Activated naive CD4-positive, alpha-beta T cell treated with anti-CD3 and anti-CD28 coated beads for 36 hours (primary cell): ENCODE measurements at regions not wholly inside any gene's neighbourhood (a gene's known extent, or its start where the extent isn't known, plus 50 kb on each side); places are given as distances from the start of the nearest gene placed in this dataset.

Experiments
- CTCF ChIA-PET: fragments of 350-600 bp; sonication (Branson Sonifier 250); formaldehyde crosslinking; loops from one replicate; lab custom pipeline; 2021; ENCODE audit warnings: antibody characterized with exemption; lab: Charles Lee
- DNase-seq: peaks from one replicate; pipeline ENCODE4 v3.0.0-alpha.2; 2020
- H3K27ac Mint-ChIP-seq: one replicate; pipeline ENCODE4 v1.8.0; 2021; ENCODE audit warnings: mild to moderate bottlenecking, mixed read lengths
- H3K27me3 Mint-ChIP-seq: one replicate; pipeline ENCODE4 v1.8.0; 2021; ENCODE audit warnings: low read depth, mixed read lengths
- H3K36me3 Mint-ChIP-seq: one replicate; pipeline ENCODE4 v1.8.0; 2021; ENCODE audit warnings: low read depth, mixed read lengths
- H3K4me1 Mint-ChIP-seq: one replicate; pipeline ENCODE4 v1.8.0; 2021; ENCODE audit warnings: low read depth, mixed read lengths
- H3K4me3 Mint-ChIP-seq: one replicate; pipeline ENCODE4 v1.8.0; 2021; ENCODE audit warnings: mild to moderate bottlenecking, moderate library complexity, mixed read lengths
- H3K9me3 Mint-ChIP-seq: one replicate; pipeline ENCODE4 v1.8.0; 2021; ENCODE audit warnings: mixed read lengths
- intact Hi-C: fragments of 100-400 bp; cut with micrococcal nuclease; formaldehyde crosslinking; loops from one replicate; pipeline ENCODE4 v1.15.1; 2023

- no peak for DNase-seq
- H3K4me1 Mint-ChIP-seq, result no peaks in the 10 kb centered on the region
- H3K27ac Mint-ChIP-seq, result no peak overlapping the region
- H3K36me3 Mint-ChIP-seq, result no peaks in the 10 kb centered on the region
- intact Hi-C loops, result no loop called here
- CTCF ChIA-PET, result no interaction called here
- no peaks in the 10 kb centered on the region for H3K27me3 Mint-ChIP-seq
- H3K4me3 Mint-ChIP-seq, result no peak overlapping the region
- no peaks in the 10 kb centered on the region for H3K9me3 Mint-ChIP-seq
Observed at GRCh38 chr3:180092889-180093288, 56.2 kb upstream of the PEX5L start.

DNA sequence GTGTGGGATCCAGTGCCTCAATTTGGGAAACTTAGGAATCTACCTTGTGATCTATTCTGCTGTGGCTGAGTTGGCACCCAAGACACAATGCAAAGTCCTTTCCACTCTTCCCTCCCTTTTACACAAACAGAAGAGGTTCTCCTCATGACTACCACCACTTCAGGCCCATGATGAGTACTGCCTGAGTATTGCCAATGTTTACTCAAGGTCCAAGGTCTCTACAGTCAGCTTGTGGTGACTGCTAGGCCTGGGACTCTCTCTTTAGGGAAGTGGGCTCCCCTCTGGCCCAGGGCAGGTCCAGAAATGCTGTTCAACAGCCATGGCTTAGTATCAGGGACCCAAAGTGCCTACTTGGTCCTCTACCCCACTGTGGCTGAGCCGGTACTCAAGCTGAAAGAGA lies 56.8 kb upstream of the PEX5L start:
- CTCF ChIA-PET, result no interaction called here
- DNase-seq, result no peak
- Mint-ChIP-seq H3K9me3 (no peaks in the 10 kb centered on the region), H3K4me1 (no peaks in the 10 kb centered on the region), H3K27ac (no peak overlapping the region), H3K27me3 (no peaks in the 10 kb centered on the region), H3K36me3 (no peaks in the 10 kb centered on the region), H3K4me3 (no peak overlapping the region)
- intact Hi-C loops, result no loop called here

- H3K27me3 Mint-ChIP-seq, result no peaks in the 10 kb centered on the region
- no peaks in the 10 kb centered on the region for H3K36me3 Mint-ChIP-seq
- H3K4me3 Mint-ChIP-seq, result no peak overlapping the region
- no peaks in the 10 kb centered on the region for H3K9me3 Mint-ChIP-seq
- CTCF ChIA-PET, result interaction anchor here (0.6 to 0.7 kb wide), 2 partner anchors 689 to 1295 kb away, joined by 4 to 5 read pairs; no protein-coding TSS in a partner anchor
- intact Hi-C loops, result no loop called here
- DNase-seq, result no peak
- H3K27ac Mint-ChIP-seq, result no peak overlapping the region
- no peaks in the 10 kb centered on the region for H3K4me1 Mint-ChIP-seq
Observed at GRCh38 chr3:180097626-180098025, 60.9 kb upstream of the PEX5L start.

DNA sequence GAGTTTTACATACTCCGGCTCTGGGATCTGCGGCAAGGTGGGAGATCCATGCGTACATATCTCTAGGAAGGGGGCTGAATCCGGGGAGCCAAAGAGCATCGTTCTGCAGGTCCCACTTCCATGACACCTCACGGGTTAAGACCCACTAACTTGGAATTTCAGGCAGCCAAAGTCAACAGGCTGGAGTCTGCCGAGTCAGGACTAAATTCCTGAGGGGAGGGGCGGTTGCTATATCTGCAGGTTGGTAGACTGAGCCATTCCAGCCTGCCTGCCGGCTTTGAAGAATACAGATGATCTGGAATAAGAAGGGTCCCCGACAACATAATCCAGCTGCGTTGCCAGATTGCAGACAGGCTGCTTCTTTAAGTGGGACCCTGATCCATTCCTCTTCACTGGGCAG lies 65.4 kb upstream of the PEX5L start:
- intact Hi-C loops, result no loop called here
- Mint-ChIP-seq H3K27me3 (no peaks in the 10 kb centered on the region), H3K4me3 (no peak overlapping the region), H3K36me3 (no peaks in the 10 kb centered on the region), H3K9me3 (no peaks in the 10 kb centered on the region), H3K4me1 (no peaks in the 10 kb centered on the region), H3K27ac (no peak overlapping the region)
- no peak for DNase-seq
- CTCF ChIA-PET, result no interaction called here

GRCh38 chr3:180102604-180103003 lies 65.9 kb upstream of the PEX5L start:
- DNase-seq, result no peak
- no peaks in the 10 kb centered on the region for H3K9me3 Mint-ChIP-seq
- no peak overlapping the region for H3K27ac Mint-ChIP-seq
- H3K36me3 Mint-ChIP-seq, result no peaks in the 10 kb centered on the region
- CTCF ChIA-PET, result no interaction called here
- H3K4me3 Mint-ChIP-seq, result no peak overlapping the region
- H3K27me3 Mint-ChIP-seq, result no peaks in the 10 kb centered on the region
- no peaks in the 10 kb centered on the region for H3K4me1 Mint-ChIP-seq
- intact Hi-C loops, result no loop called here

GRCh38 chr3:180116203-180116602 lies 79.5 kb upstream of the PEX5L start:
- Mint-ChIP-seq H3K27ac (no peak overlapping the region), H3K27me3 (peaks cover 1% of the 10 kb centered on the region), H3K4me3 (no peak overlapping the region), H3K9me3 (peaks cover 2% of the 10 kb centered on the region), H3K4me1 (no peaks in the 10 kb centered on the region), H3K36me3 (no peaks in the 10 kb centered on the region)
- CTCF ChIA-PET, result no interaction called here
- DNase-seq, result no peak
- intact Hi-C loops, result no loop called here

- Mint-ChIP-seq H3K27ac (no peak overlapping the region), H3K27me3 (peaks cover 1% of the 10 kb centered on the region), H3K4me3 (no peak overlapping the region), H3K36me3 (no peaks in the 10 kb centered on the region), H3K9me3 (peaks cover 4% of the 10 kb centered on the region), H3K4me1 (no peaks in the 10 kb centered on the region)
- DNase-seq, result no peak
- CTCF ChIA-PET, result no interaction called here
- intact Hi-C loops, result no loop called here
Observed at GRCh38 chr3:180116658-180117057, 79.9 kb upstream of the PEX5L start.

DNA sequence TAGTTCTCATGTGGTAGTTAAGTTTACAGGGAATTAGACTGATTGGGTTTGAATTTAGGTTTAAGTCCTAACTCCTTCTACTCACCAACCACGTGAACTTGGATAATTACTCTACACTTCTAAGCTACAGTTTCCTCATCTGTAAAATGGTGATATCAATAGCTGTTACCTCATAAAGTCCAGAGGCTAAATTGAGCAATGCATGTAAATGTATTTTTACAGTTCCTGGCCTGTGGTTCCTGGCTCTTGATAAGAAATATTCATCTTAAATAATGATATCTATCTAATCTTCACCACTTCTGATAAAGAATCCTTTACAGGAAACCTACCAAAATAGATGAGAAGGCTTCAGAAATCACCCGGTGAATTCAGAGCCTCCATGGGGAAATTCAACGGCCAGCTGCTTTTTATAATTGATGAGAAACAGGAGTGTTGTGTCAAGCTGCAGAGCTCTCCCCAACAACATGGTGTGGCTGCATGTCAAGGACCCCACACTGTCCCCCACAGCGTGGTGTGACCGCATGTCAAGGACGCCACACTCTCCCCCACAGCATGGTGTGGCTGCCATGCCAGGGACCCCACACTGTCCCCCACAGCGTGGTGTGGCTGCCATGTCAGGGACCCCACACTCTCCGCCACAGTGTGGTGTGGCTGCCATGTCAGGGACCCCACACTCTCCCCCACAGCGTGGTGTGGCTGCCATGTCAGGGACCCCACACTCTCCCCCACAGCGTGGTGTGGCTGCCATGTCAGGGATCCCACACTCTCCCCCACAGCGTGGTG lies 80.8 kb upstream of the PEX5L start:
- Mint-ChIP-seq H3K36me3 (no peaks in the 10 kb centered on the region), H3K4me3 (no peak overlapping the region), H3K4me1 (no peaks in the 10 kb centered on the region), H3K27me3 (peaks cover 1% of the 10 kb centered on the region), H3K9me3 (peaks cover 4% of the 10 kb centered on the region), H3K27ac (no peak overlapping the region)
- CTCF ChIA-PET, result no interaction called here
- intact Hi-C loops, result no loop called here
- DNase-seq, result no peak

DNA sequence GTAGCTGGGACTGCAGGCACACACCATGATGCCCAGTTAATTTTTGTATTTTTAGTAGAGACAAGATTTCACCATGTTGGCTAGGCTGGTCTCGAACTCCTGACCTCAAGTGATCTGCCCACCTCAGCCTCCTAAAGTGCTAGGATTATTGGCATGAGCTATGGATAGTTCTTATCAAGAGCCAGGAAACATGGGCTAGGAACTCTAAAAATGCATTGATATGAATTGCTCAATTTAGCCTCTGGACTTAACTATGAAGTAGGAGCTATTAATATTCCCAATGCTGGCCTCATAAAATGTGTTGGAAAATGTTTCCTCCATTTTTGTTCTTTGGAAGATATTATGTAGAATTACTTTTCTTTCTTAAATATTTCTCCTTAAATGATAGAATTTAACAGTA lies 82.8 kb upstream of the PEX5L start:
- H3K36me3 Mint-ChIP-seq, result no peaks in the 10 kb centered on the region
- no peak overlapping the region for H3K4me3 Mint-ChIP-seq
- H3K27me3 Mint-ChIP-seq, result peaks cover 1% of the 10 kb centered on the region
- peaks cover 7% of the 10 kb centered on the region for H3K9me3 Mint-ChIP-seq
- intact Hi-C loops, result no loop called here
- no peak for DNase-seq
- no peaks in the 10 kb centered on the region for H3K4me1 Mint-ChIP-seq
- CTCF ChIA-PET, result no interaction called here
- no peak overlapping the region for H3K27ac Mint-ChIP-seq

GRCh38 chr3:180123928-180124327 lies 87.2 kb upstream of the PEX5L start:
- no peaks in the 10 kb centered on the region for H3K4me1 Mint-ChIP-seq
- H3K9me3 Mint-ChIP-seq, result peaks cover 12% of the 10 kb centered on the region
- no peak overlapping the region for H3K4me3 Mint-ChIP-seq
- CTCF ChIA-PET, result interaction anchor here (1.5 kb wide), 1 partner anchor 9 kb away, joined by 4 read pairs; no protein-coding TSS in a partner anchor
- intact Hi-C loops, result no loop called here
- H3K36me3 Mint-ChIP-seq, result no peaks in the 10 kb centered on the region
- H3K27ac Mint-ChIP-seq, result no peak overlapping the region
- DNase-seq, result no peak
- H3K27me3 Mint-ChIP-seq, result no peaks in the 10 kb centered on the region

DNA sequence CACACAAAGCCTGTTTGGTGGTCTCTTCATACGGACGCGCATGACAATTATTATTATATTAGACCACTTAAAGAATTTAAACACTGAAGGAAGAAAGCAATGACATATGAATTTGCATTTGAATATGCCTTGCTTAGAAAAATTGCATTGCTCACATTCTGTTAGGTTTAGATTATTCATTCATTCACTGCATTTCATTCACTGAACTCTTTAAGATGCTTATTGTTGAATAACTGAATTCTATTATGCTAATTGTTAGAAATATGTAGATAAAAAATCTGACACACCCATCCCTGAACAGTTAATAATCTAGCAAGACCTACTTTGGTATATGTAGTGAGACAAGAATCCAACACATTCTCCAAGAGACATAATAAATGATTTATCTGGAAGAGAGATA lies 94.4 kb upstream of the PEX5L start:
- no peaks in the 10 kb centered on the region for H3K4me1 Mint-ChIP-seq
- intact Hi-C loops, result no loop called here
- no peak overlapping the region for H3K27ac Mint-ChIP-seq
- H3K27me3 Mint-ChIP-seq, result no peaks in the 10 kb centered on the region
- DNase-seq, result no peak
- CTCF ChIA-PET, result no interaction called here
- H3K4me3 Mint-ChIP-seq, result no peak overlapping the region
- no peaks in the 10 kb centered on the region for H3K36me3 Mint-ChIP-seq
- H3K9me3 Mint-ChIP-seq, result peaks cover 7% of the 10 kb centered on the region

- H3K9me3 Mint-ChIP-seq, result no peaks in the 10 kb centered on the region
- no peaks in the 10 kb centered on the region for H3K36me3 Mint-ChIP-seq
- no peak overlapping the region for H3K4me3 Mint-ChIP-seq
- H3K4me1 Mint-ChIP-seq, result no peaks in the 10 kb centered on the region
- intact Hi-C loops, result no loop called here
- DNase-seq, result no peak
- no peak overlapping the region for H3K27ac Mint-ChIP-seq
- no peaks in the 10 kb centered on the region for H3K27me3 Mint-ChIP-seq
- CTCF ChIA-PET, result no interaction called here
Observed at GRCh38 chr3:180135101-180135500, 98.4 kb upstream of the PEX5L start.

- Mint-ChIP-seq H3K27ac (no peak overlapping the region), H3K36me3 (no peaks in the 10 kb centered on the region), H3K4me3 (no peak overlapping the region), H3K9me3 (peaks cover 4% of the 10 kb centered on the region), H3K4me1 (no peaks in the 10 kb centered on the region), H3K27me3 (no peaks in the 10 kb centered on the region)
- intact Hi-C loops, result no loop called here
- no peak for DNase-seq
- CTCF ChIA-PET, result no interaction called here
Observed at GRCh38 chr3:180138871-180139270, 102.1 kb upstream of the PEX5L start.
